GM10266 (cell line): ENCODE measurements at regions not wholly inside any gene's neighbourhood (a gene's known extent, or its start where the extent isn't known, plus 50 kb on each side); places are given as distances from the start of the nearest gene placed in this dataset.

Experiments
- DNase-seq: peaks from one replicate; pipeline ENCODE4 v3.0.0; 2012; ENCODE audit errors: extremely low spot score
- CTCF ChIP-seq: IDR thresholded peaks from 2 replicates; pipeline ENCODE4 v1.5.1; 2012; ENCODE audit warnings: mild to moderate bottlenecking, low read depth; ENCODE audit not compliant: control insufficient read depth, insufficient read depth; ENCODE audit errors: missing control alignments

- DNase-seq: no peak
- no peak for TF ChIP-seq CTCF
These were observed 132.0 kb upstream of the ZSWIM2 start for GRCh38 chr2:186980787-186981550.

GRCh38 chr2:186980117-186980442 is 131.1 kb upstream of the ZSWIM2 start:
- TF ChIP-seq CTCF: no peak
- no peak for DNase-seq

- no peak for DNase-seq
- no peak for TF ChIP-seq CTCF
These were observed 130.6 kb upstream of the ZSWIM2 start for GRCh38 chr2:186979439-186980116.

GRCh38 chr2:186977433-186978045 is 128.6 kb upstream of the ZSWIM2 start:
- no peak for DNase-seq
- TF ChIP-seq CTCF: no peak

GRCh38 chr2:186976329-186976728 is 127.4 kb upstream of the ZSWIM2 start:
- no peak for DNase-seq
- no peak for TF ChIP-seq CTCF

GRCh38 chr2:186972281-186972970 is 123.5 kb upstream of the ZSWIM2 start:
- no peak for DNase-seq
- TF ChIP-seq CTCF: no peak
